ENCODE measurements at regions not wholly inside any gene's neighbourhood (a gene's known extent, or its start where the extent isn't known, plus 50 kb on each side); places are given as distances from the start of the nearest gene placed in this dataset.
A peak's percentile ranks its signal among the peaks of the same experiment; 100 is the strongest.

- H3K4ac ChIP-seq (replicated peaks; ENCODE audit: insufficient read length, low read depth, low read length): no peak overlapping the region
- H2AK5ac ChIP-seq (ENCODE audit: low read depth, low read length): 0 out of 2 replicates have a peak overlapping the region, but pooled peaks have one; percentile 11
- H3K23ac ChIP-seq (ENCODE audit: insufficient read length): no peak overlapping the region
- no peaks in the 10 kb centered on the region for H3K79me1 ChIP-seq (ENCODE audit: low read depth, low read length)
- H3K23me2 ChIP-seq (ENCODE audit: low read depth, low read length): peaks cover 7% of the 10 kb centered on the region; the same call in 1 of the 2 replicates
- no peak overlapping the region for H2BK15ac ChIP-seq (ENCODE audit: low read length)
- no peaks in the 10 kb centered on the region for H3K27me3 ChIP-seq (replicated peaks in 1 of 4; ENCODE audit: control insufficient read depth in 3 of 4, extremely low read depth in 1 of 4, insufficient read depth in 3 of 4, low read length in 3 of 4)
- ChIA-PET CTCF (ENCODE audit: partially characterized antibody) (interaction anchor here (1.0 to 2.6 kb wide), 5 partner anchors 11 to 280 kb away, joined by 3 to 6 read pairs (median 5); no protein-coding TSS in a partner anchor), POLR2A (ENCODE audit: partially characterized antibody) (interaction anchor here (0.6 to 2.7 kb wide), 3 partner anchors 9 to 103 kb away, joined by 3 to 8 read pairs (median 4); no protein-coding TSS in a partner anchor)
- no peak overlapping the region for H3K9ac ChIP-seq (replicated peaks in 1 of 4; ENCODE audit: extremely low read depth in 1 of 4, low read depth in 3 of 4, low read length in 3 of 4)
- no peak overlapping the region for H3K4me2 ChIP-seq (ENCODE audit: insufficient read depth in 1 of 2, low read depth in 2 of 2, low read length in 2 of 2)
- H3K56ac ChIP-seq (replicated peaks; ENCODE audit: insufficient read length, low read depth, low read length): no peak overlapping the region
- peak overlapping the region; percentile 3; the same call in 1 of the 2 replicates for H2BK12ac ChIP-seq (ENCODE audit: low read depth, low read length)
- no peak overlapping the region for H3K18ac ChIP-seq (ENCODE audit: extremely low read depth, low read length)
- FAIRE-seq (no peak), DNase-seq (ENCODE audit: low read depth in 1 of 2, low spot score in 2 of 2) (no peak)
- no peak overlapping the region for H2AFZ ChIP-seq (ENCODE audit: low read length)
- no peak overlapping the region for H2BK120ac ChIP-seq (replicated peaks; ENCODE audit: low read depth, low read length)
- no peaks in the 10 kb centered on the region for H4K20me1 ChIP-seq (replicated peaks in 1 of 2; ENCODE audit: control insufficient read depth in 1 of 2, insufficient read depth in 2 of 2, low read length in 2 of 2)
- H3K4me3 ChIP-seq (ENCODE audit: extremely low read depth in 1 of 4, insufficient read depth in 2 of 4, low read depth in 3 of 4, low read length in 4 of 4): no peak overlapping the region
- no peak overlapping the region for H4K5ac ChIP-seq (ENCODE audit: insufficient read length, low read depth, low read length)
- H2BK5ac ChIP-seq (ENCODE audit: low read depth, low read length): no peak overlapping the region; the same call in 1 of the 2 replicates
- H3K14ac ChIP-seq (ENCODE audit: insufficient read length): no peak overlapping the region
- no peak overlapping the region; the same call in 1 of the 2 replicates for H2BK20ac ChIP-seq (ENCODE audit: low read length)
- no peaks in the 10 kb centered on the region for H3K79me2 ChIP-seq (ENCODE audit: control insufficient read depth in 1 of 2, insufficient read depth in 2 of 2, low read length in 2 of 2)
- peaks cover 0 to 21% (median 18%) of the 10 kb centered on the region in 4 experiments; a peak in 6 of 7 replicates for H3K4me1 ChIP-seq (replicated peaks in 1 of 4; ENCODE audit: control insufficient read depth in 3 of 4, insufficient read depth in 4 of 4, low read length in 3 of 4)
- no peak overlapping the region for H4K8ac ChIP-seq (ENCODE audit: extremely low read depth, insufficient read depth, low read length)
- H3K36me3 ChIP-seq (ENCODE audit: control insufficient read depth in 2 of 4, insufficient read depth in 4 of 4, low read length in 3 of 4): no peaks in the 10 kb centered on the region
- WGBS, 2 experiments (ENCODE audit: extremely low coverage in 1 of 2, insufficient coverage in 1 of 2, insufficient read length in 1 of 2, insufficient replicate concordance in 2 of 2, low coverage in 1 of 2, low lambda C conversion rate in 2 of 2, missing lambda C conversion rate in 1 of 2): 91% methylated on average over 4 of the region's 4 CpGs; no CpG with 5 or more reads in 1 of the 2 experiments
- peaks cover 2 to 7% of the 10 kb centered on the region in 2 experiments for H3K9me3 ChIP-seq (ENCODE audit: insufficient read depth in 2 of 2, low read depth in 1 of 2, low read length in 1 of 2)
- no peak overlapping the region for H4K91ac ChIP-seq (replicated peaks; ENCODE audit: insufficient read length, low read length)
- no peak overlapping the region for H3K27ac ChIP-seq (ENCODE audit: low read depth, low read length)
- peak; percentile 83 for TF ChIP-seq YY1 (IDR thresholded peaks at IDR 0.05; ENCODE audit: low read depth, low read length)
- TF ChIP-seq SIN3A (conservative IDR thresholded peaks at IDR 0.05 in 1 of 2, IDR thresholded peaks at IDR 0.05 in 1 of 2; ENCODE audit: low read depth in 1 of 2, low read length in 2 of 2): no peak
- TF ChIP-seq RXRA (IDR thresholded peaks at IDR 0.05; ENCODE audit: insufficient read depth, low read depth, low read length): no peak
- peak; percentile 26; the same call in 1 of the 2 replicates for TF ChIP-seq MAX (IDR thresholded peaks at IDR 0.05)
- no peak for TF ChIP-seq HDAC6 (IDR thresholded peaks at IDR 0.05; ENCODE audit: low read depth, low read length)
- no peak for TF ChIP-seq BRCA1 (IDR thresholded peaks at IDR 0.05; ENCODE audit: low read depth, low read length)
- no peak for TF ChIP-seq TAF1 (IDR thresholded peaks at IDR 0.05; ENCODE audit: low read depth, low read length)
- TF ChIP-seq RBBP5 (IDR thresholded peaks at IDR 0.05; ENCODE audit: borderline replicate concordance, low read depth, low read length): no peak
- TF ChIP-seq CEBPB (IDR thresholded peaks at IDR 0.05; ENCODE audit: low read depth, low read length): peak; percentile 55
- no peak for TF ChIP-seq TCF12 (IDR thresholded peaks at IDR 0.05; ENCODE audit: low read depth, low read length)
- TF ChIP-seq SP2 (IDR thresholded peaks at IDR 0.05; ENCODE audit: low read length): no peak
- no peak for TF ChIP-seq TEAD4 (IDR thresholded peaks at IDR 0.05; ENCODE audit: low read depth, low read length)
Measured at GRCh38 chr9:129330711-129331492, 152.8 kb upstream of the IER5L start.
